IMR-90 (cell line): ENCODE measurements at regions not wholly inside any gene's neighbourhood (a gene's known extent, or its start where the extent isn't known, plus 50 kb on each side); places are given as distances from the start of the nearest gene placed in this dataset.

Experiments
- ATAC-seq: fragments of 200-7000 bp; cut with Tn5 transposase; 2 replicates; pipeline ENCODE4 v1.9.1; 2020; ENCODE audit warnings: low read depth, mild to moderate bottlenecking, moderate library complexity
- BruUV-seq: library from RNA; stranded (reverse); fragments of 400-500 nt; replicated peaks from 2 replicates; lab custom pipeline; 2021; lab: Mats Ljungman, UMichigan
- CTCF ChIA-PET: fragments of 300-600 bp; formaldehyde crosslinking; extraction: SDS; loops from one replicate; lab custom pipeline; 2021; ENCODE audit warnings: antibody characterized with exemption; lab: Yijun Ruan, JAX
- POLR2A ChIA-PET: fragments of 300-600 bp; sonication (Branson Sonifier 250); formaldehyde crosslinking; loops from one replicate; lab custom pipeline; 2022; ENCODE audit warnings: antibody characterized with exemption; ENCODE audit not compliant: unreplicated experiment; lab: Charles Lee
- DNase-seq: peaks from one replicate; pipeline ENCODE4 v3.0.0; 2013
- H2AFZ ChIP-seq: replicated peaks from 2 replicates; pipeline ENCODE3; 2013; ENCODE audit warnings: low read length, mild to moderate bottlenecking; ENCODE audit not compliant: poor library complexity
- H2AK5ac ChIP-seq: 2 replicates; pipeline ENCODE4 v1.6.1; 2013; ENCODE audit warnings: low read depth, low read length, inconsistent platforms
- H2AK9ac ChIP-seq: replicated peaks from 2 replicates; pipeline ENCODE3; 2013; ENCODE audit warnings: mild to moderate bottlenecking, low read depth, low read length, moderate library complexity; ENCODE audit not compliant: poor library complexity
- H2BK120ac ChIP-seq: 2 replicates; pipeline ENCODE4 v1.6.1; 2013; ENCODE audit warnings: low read depth, low read length, inconsistent platforms
- H2BK15ac ChIP-seq: 3 replicates; pipeline ENCODE4 v1.6.1; 2013; ENCODE audit warnings: low read depth, low read length, inconsistent platforms
- H2BK20ac ChIP-seq: 2 replicates; pipeline ENCODE4 v1.6.1; 2013; ENCODE audit warnings: low read depth, mild to moderate bottlenecking, inconsistent platforms, low read length, moderate library complexity
- H2BK5ac ChIP-seq: 2 replicates; pipeline ENCODE4 v1.6.1; 2013; ENCODE audit warnings: mild to moderate bottlenecking, low read depth, low read length, inconsistent platforms; ENCODE audit not compliant: poor library complexity, severe bottlenecking
- H3K14ac ChIP-seq: replicated peaks from 2 replicates; pipeline ENCODE4 v1.6.1; 2013; ENCODE audit warnings: low read depth, low read length, inconsistent platforms
- H3K18ac ChIP-seq: 2 replicates; pipeline ENCODE4 v1.6.1; 2013; ENCODE audit warnings: low read depth, low read length, control low read depth
- H3K23ac ChIP-seq: 2 replicates; pipeline ENCODE4 v1.6.1; 2013; ENCODE audit warnings: low read depth, low read length, inconsistent platforms
- H3K27ac ChIP-seq: 2 replicates; pipeline ENCODE4 v1.5.1; 2013; ENCODE audit warnings: mild to moderate bottlenecking, control low read depth, low read length; ENCODE audit not compliant: insufficient read depth
- H3K27me3 ChIP-seq: 2 replicates; pipeline ENCODE4 v1.6.1; 2013; ENCODE audit warnings: low read length; ENCODE audit not compliant: control insufficient read depth, insufficient read depth
- H3K36me3 ChIP-seq: 2 replicates; pipeline ENCODE4 v1.6.1; 2013; ENCODE audit warnings: low read length, mixed read lengths; ENCODE audit not compliant: control insufficient read depth, insufficient read depth
- H3K4ac ChIP-seq: 2 replicates; pipeline ENCODE4 v1.6.1; 2013; ENCODE audit warnings: low read depth, low read length, inconsistent platforms
- H3K4me1 ChIP-seq: 2 replicates; pipeline ENCODE4 v1.6.1; 2013; ENCODE audit warnings: low read length, mixed read lengths; ENCODE audit not compliant: control insufficient read depth, insufficient read depth
- H3K4me2 ChIP-seq: 2 replicates; pipeline ENCODE4 v1.6.1; 2013; ENCODE audit warnings: low read depth, mild to moderate bottlenecking, control low read depth, low read length, moderate library complexity
- H3K4me3 ChIP-seq: 2 replicates; pipeline ENCODE4 v1.5.1; 2013; ENCODE audit warnings: low read depth, mild to moderate bottlenecking, control low read depth, low read length, moderate library complexity; ENCODE audit not compliant: insufficient read depth
- H3K56ac ChIP-seq: 2 replicates; pipeline ENCODE4 v1.6.1; 2013; ENCODE audit warnings: low read length, inconsistent platforms; ENCODE audit not compliant: insufficient read depth; ENCODE audit errors: extremely low read depth
- H3K79me1 ChIP-seq, 2 experiments: 2 replicates each; pipeline ENCODE4 v1.6.1; 2013; ENCODE audit warnings: low read length in 2 of 2, inconsistent platforms in 1 of 2, low read depth in 1 of 2
- H3K9ac ChIP-seq: 2 replicates; pipeline ENCODE4 v1.6.1; 2013; ENCODE audit warnings: low read depth, low read length, control low read depth
- H3K9me1 ChIP-seq: 2 replicates; pipeline ENCODE4 v1.6.1; 2013; ENCODE audit warnings: low read length, inconsistent platforms; ENCODE audit not compliant: insufficient read depth
- H3K9me3 ChIP-seq: 2 replicates; pipeline ENCODE4 v1.6.1; 2013; ENCODE audit warnings: low read length; ENCODE audit not compliant: control insufficient read depth, insufficient read depth
- H4K20me1 ChIP-seq: 2 replicates; pipeline ENCODE4 v1.6.1; 2013; ENCODE audit warnings: low read length, inconsistent platforms; ENCODE audit not compliant: insufficient read depth
- H4K5ac ChIP-seq: 2 replicates; pipeline ENCODE4 v1.6.1; 2013; ENCODE audit warnings: mild to moderate bottlenecking, low read depth, low read length, control low read depth
- H4K8ac ChIP-seq, 2 experiments: 2 replicates each; pipeline ENCODE4 v1.6.1; 2013; ENCODE audit warnings: low read depth in 2 of 2, low read length in 2 of 2, control low read depth in 1 of 2, inconsistent platforms in 1 of 2
- H4K91ac ChIP-seq: 2 replicates; pipeline ENCODE4 v1.6.1; 2013; ENCODE audit warnings: low read depth, low read length, inconsistent platforms; ENCODE audit not compliant: insufficient read depth
- CHD1 ChIP-seq: IDR thresholded peaks from 2 replicates; pipeline ENCODE4 v1.6.1; 2012; ENCODE audit warnings: low read depth, low read length, improper control_type of control experiment
- NFE2L2 ChIP-seq: fragments of 150-350 bp; IDR thresholded peaks from 2 replicates; pipeline ENCODE4 v1.6.1; 2016; ENCODE audit warnings: low read depth, mild to moderate bottlenecking, low read length
- POLR2A ChIP-seq: IDR thresholded peaks from 2 replicates; pipeline ENCODE4 v1.6.1; 2012; ENCODE audit warnings: mild to moderate bottlenecking, low read depth, low read length
- RAD21 ChIP-seq: IDR thresholded peaks from 2 replicates; pipeline ENCODE4 v1.6.1; 2012; ENCODE audit warnings: low read length, improper control_type of control experiment
- RFX5 ChIP-seq: IDR thresholded peaks from 2 replicates; pipeline ENCODE4 v1.8.0; 2012; ENCODE audit warnings: low read depth, mild to moderate bottlenecking, low read length, moderate library complexity
- WGBS, 2 experiments: methylation state at CpG; one replicate each; pipeline versions ENCODE4 v1.1.5 to v1.1.7; 2013; ENCODE audit warnings: missing lambda C conversion rate in 2 of 2; ENCODE audit not compliant: insufficient read length in 1 of 2; ENCODE audit errors: extremely low coverage in 2 of 2; 5-methylcytosine and 5-hydroxymethylcytosine counted together
- dilution Hi-C: fragments of 300-500 bp; cut with HindIII; formaldehyde crosslinking; loops from one replicate; pipeline ENCODE4 v1.14.3; 2018; ENCODE audit warnings: low sequenced_read_pairs; ENCODE audit not compliant: unreplicated experiment
- in situ Hi-C: fragments of 300-500 bp; cut with MboI; formaldehyde crosslinking; loops from 3 replicates; pipeline ENCODE4 v1.14.3; 2019; ENCODE audit warnings: low sequenced_read_pairs, inconsistent platforms, mixed read lengths
- intact Hi-C: fragments of 100-400 bp; cut with micrococcal nuclease; formaldehyde crosslinking; loops from 2 replicates; pipeline ENCODE4 v1.10.0; 2022

DNA sequence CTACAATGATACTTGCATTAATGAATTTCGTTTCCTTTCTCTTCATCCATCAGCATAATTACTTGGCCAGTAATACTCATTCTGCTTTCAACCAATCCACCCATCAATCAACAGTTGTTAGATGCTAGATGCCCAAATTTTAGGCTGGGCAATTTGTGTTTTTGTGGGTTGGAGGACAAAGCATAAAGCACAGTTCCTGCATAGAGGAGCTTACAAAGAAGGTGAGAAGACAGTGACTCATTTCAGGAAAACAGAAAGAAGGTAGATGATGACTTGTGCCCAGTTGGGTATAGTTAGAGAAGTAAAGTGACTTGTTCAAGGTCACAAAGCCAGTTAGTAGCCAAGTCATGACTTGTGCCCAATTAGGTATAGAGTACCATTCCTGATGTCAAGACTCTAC lies 1186.8 kb upstream of the CELF4 start:
- Histone ChIP-seq H4K5ac (no peak overlapping the region), H2BK20ac (no peak overlapping the region), H3K4me3 (no peak overlapping the region), H3K36me3 (no peaks in the 10 kb centered on the region), H3K18ac (no peak overlapping the region), H3K9ac (no peak overlapping the region), H4K20me1 (no peaks in the 10 kb centered on the region), H3K23ac (no peak overlapping the region), H2AFZ (no peak overlapping the region), H4K8ac (no peak overlapping the region), H2BK5ac (no peak overlapping the region), H3K4me1 (no peaks in the 10 kb centered on the region), H3K27me3 (no peaks in the 10 kb centered on the region), H4K91ac (no peak overlapping the region), H2BK120ac (no peak overlapping the region), H2BK15ac (no peak overlapping the region), H3K56ac (no peak overlapping the region), H3K4me2 (no peak overlapping the region), H3K14ac (no peak overlapping the region), H3K9me1 (no peaks in the 10 kb centered on the region), H3K79me1 (no peaks in the 10 kb centered on the region), H2AK5ac (no peak overlapping the region), H2AK9ac (no peak overlapping the region), H3K27ac (no peak overlapping the region), H3K9me3 (no peaks in the 10 kb centered on the region; the same call in 1 of the 2 replicates), H3K4ac (no peak overlapping the region)
- no TSS peak for BruUV-seq
- TF ChIP-seq NFE2L2 (no peak), CHD1 (no peak), RAD21 (no peak), POLR2A (no peak), RFX5 (no peak)
- intact Hi-C loops = no loop called here
- in situ Hi-C loops = no loop called here
- WGBS, 2 experiments = no CpG with 5 or more reads among the region's 1 CpG
- ChIA-PET POLR2A (no interaction called here), CTCF (no interaction called here)
- dilution Hi-C loops = no loop called here
- ATAC-seq (no peak), DNase-seq (no peak)
